ENCODE measurements at regions not wholly inside any gene's neighbourhood (a gene's known extent, or its start where the extent isn't known, plus 50 kb on each side); places are given as distances from the start of the nearest gene placed in this dataset.
A peak's percentile ranks its signal among the peaks of the same experiment; 100 is the strongest.
"Not testable (repeated sequence)": the region's sequence is repeated elsewhere in the genome, so short reads cannot be mapped to it uniquely, and the experiment has no call there.

DNA sequence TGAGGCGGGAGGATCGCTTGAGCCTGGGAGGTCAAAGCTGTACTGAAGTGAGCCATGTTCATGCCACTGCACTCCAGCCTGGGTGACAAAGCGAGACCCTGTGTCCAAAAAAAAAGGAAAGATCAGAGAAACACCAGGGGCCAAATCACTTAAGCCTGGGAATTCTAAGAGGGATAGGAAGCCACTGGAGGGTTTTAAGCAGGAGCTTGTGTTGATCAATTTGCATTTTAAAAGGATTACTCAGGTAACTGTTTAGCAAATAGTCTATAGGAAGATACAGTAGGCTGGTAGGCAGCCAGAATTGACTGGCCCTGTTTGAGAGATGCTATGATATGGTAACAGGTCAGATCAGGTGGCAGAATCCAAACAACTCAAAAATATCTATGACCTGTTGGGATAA, 162.7 kb downstream of the SPTSSA start:
- no peak for DNase-seq

DNA sequence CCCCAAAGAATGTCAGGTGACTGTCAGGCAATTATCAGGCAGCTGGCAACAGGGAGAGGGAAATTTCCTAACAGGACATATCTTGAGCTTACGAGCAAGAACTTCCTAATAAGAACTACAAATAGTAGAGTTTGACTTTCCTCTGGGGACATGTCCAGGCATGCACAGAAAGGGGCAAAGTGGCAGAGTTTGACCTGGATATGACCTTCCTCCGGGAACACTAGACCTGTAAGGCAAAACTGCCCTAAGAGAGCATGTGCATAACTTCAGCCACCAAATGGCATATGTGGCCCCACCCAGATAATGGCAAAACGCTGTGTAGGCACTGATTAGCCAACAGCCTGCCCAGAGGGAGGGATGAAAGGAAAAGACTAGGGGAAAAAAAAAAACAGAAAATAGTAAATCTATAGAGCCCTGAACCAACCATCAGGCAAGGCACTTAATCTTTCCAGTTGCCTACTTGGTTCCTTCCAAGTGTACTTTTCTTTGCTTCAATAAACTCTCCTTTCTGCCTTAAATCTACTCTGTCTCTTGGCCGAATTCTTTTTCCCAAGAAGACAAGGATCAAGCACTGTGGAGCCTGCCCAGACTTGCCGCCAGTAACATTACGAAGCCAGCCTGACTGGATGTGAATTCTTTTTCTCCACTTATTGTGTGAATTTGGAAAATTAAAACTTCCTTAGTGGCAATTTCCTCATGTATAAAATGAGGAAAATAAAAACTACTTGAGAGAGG, 164.1 kb downstream of the SPTSSA start:
- peak; percentile 38 for DNase-seq

DNA sequence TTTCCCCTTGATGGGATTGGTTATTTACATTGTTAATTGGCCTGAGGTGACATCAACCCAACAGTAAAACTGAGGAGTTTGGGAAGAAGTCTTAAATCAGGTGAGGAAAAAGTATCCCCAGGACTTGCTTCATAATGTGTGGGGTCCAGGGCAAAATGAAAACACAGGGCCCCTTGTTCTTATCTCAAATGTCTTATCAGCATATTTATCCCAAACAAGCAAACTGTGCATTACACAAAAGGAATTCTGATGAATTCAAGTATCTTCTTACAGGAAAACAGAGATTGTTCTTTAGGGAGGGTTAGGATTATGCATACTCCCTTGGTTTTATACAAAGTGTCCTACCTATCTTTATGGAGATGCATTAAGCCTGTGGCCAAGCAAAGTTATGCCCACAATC, 178.4 kb downstream of the SPTSSA start:
- no peak for DNase-seq

DNA sequence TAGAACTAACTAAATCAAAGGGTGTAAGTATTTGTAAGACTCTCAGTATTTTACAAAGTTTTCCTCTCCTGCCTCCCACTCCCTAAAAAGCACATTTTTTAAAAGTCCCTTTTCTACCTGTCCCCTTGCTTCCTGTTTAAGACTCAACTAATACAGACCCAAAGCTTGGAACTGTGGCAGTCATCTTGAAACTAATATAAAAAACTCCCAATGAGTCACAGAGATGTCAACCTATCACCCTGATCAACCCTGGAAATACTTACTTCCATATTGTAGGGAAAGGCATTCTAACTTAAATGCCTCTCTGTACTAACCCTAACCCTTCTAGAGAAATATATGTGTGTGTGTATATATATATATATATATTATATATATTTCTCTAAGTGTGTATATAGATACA, 184.8 kb downstream of the SPTSSA start:
- DNase-seq, result no peak

DNA sequence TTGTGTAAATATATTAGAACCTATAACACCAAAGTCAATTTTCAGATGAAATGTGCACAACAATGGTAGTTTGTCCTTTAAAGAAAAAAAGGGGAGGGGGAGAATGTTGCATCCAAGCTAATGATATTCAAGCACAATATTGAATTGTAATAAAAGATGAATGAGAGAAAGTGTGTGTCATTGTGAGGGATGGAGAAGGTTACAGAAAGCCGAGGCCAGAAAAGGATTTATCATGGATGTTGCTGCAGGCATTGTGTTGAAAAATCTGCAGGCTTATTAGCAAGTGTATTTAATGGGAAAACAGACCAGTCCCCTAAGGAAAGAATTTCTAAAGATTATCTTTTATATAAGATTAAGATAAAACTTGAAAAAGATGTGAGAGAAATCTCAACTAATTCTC, 186.5 kb downstream of the SPTSSA start:
- no peak for DNase-seq

DNA sequence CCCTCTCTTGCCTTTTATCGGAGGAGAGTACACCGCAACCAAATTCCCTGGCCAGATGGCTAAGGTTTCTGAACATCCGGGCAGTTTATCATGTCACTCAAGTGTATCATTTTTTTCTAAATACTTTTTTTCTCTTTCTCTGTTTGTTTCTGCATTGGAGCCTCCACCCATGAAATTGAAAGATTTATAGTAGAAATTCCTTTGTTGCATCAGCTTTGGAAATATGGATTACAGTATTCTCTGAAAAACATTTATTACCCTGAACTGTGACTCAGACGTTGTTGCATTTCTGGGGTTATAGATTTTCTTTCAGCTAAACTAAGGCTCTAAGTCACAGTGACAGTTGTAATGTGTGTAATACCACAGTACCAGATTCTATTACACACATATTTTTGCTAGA, 187.0 kb downstream of the SPTSSA start:
- DNase-seq, result no peak

DNA sequence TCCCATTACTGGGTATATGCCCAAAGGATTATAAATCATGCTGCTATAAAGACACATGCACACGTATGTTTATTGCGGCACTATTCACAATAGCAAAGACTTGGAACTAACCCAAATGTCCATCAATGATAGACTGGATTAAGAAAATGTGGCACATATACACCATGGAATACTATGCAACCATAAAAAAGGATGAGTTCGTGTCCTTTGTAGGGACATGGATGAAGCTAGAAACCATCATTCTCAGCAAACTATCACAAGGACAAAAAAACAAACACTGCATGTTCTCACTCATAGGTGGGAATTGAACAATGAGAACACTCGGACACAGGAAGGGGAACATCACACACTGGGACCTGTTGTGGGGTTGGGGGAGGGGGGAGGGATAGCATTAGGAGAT, 188.3 kb downstream of the SPTSSA start:
- not testable (repeated sequence) for DNase-seq

DNA sequence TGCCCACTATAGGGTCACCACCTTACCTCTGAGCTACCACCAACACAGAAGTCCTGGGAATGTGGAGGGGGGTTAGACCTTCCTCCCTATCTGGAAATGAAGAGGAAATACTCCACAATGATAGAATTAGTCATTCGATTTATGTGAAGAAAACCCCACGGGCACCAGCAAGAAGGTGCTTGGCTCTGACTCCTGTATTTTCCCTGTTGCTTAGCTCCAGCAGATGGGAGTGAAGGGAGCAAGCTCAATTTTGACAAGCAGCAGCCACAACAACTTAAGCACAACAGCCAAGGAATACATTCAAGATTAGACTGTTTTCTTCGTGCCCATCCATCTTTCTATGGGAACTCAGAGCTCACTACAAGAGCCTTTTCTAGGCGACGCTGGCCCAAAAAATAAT, 191.7 kb downstream of the SPTSSA start:
- DNase-seq, result no peak

DNA sequence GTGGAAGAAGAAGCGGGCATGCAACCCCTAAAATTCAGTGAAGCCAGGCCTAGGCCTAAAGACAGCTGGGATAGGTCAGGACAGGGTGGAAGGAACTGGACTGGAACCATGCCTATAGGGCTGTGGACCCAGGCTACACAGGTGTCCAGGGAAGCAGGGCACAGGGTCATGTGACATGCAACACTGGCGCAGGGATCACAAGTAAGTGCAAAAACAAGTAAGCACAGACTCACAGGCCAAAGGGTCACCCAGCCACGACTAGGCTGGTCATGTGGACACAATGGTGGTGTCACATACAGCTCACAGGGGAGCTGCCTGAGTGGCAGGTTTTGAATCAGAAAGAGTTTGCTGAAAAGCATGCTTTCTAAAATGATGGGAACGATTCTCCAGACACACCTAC, 195.7 kb downstream of the SPTSSA start:
- DNase-seq, result no peak

DNA sequence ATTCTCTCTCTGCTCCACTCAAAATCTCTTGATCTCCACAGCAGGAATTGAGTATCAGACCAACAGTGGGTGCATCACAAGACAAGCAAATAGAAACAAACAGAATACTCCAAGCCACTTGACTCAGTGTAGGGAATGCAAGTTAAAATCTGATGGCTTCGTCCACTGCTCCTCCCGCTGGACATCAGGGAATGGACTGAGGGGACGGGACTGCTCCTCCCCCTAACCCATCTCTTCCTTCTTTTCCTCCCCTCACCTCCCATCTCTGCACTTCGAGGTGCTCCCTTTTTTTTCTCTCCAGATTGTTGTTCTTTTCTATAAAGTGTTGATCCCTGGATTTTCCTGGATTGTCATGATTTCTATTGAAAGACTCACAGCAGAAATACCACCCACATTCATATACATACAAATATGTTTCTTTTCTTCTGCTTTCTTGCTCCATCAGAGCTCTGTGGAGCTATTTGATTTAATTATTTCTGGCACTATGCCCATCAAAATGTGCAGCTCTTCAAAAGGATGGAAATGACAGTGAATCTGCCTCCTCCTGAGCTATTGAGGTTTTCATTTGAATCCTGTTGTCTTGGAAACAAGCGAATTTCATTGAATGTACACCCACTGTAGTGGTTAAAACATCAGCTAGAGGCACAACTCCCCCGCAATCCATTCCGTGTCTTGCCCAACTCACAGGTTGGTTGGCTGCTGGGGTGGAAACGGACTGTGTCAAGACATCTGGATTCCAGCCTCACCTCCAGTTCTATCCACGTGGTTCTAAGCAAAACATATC, 199.7 kb downstream of the SPTSSA start:
- DNase-seq, result no peak

DNA sequence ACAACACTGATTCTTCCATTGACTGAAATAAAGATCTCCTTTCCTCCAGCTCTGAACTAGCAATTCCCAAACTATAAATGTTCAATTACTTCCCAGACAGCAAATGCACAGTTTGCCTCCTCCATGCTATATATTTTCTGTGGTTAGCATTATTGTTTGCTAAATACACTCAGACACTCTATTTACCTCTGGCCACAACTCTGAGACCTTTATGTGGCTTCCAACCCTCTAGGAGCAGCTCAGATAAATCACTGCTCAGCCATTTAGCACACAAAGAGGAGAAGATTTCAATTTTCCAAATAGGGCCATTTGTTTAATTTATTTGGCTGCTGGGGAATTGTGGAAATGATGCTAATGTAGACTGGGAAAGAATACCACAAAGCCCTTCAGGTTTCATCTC, 202.0 kb downstream of the SPTSSA start:
- DNase-seq, result no peak

DNA sequence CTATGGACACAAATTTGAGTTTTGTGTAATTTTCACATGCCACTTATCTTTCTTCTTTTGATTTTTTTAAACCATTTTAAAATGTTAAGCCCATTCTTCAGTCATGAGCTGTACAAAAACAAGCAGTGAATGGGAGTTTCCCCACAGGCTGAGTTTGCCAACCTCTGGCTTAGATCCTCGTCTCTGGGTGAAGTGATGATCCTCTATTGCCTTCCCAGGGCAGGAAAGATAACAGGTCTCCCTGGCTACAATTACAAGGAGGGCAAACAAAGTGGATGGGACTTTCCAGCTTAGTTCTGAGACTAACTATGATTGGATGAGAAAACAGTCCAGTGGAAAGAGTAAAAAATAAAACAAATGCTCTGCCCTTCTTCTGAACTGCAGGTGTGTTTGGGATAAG, 203.7 kb downstream of the SPTSSA start:
- DNase-seq, result no peak

DNA sequence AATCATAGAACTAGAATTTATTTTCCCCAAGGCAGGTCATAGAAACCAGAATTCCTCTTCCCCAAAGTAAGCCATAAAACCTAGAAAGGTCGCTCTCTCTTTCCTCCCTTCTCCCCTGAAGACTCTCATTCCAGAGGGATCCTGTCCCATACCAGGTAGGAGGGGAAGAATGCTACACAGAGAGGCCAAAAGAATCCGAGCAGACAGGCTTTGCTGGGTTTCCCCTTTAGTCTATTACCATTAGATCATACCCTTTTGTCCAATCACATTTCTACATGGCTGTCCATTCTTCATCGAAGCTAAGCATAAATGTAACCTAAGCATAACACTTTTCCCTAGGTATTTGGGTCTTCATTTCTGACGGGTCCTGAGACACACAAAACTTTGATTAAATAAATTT, 204.5 kb downstream of the SPTSSA start:
- no peak for DNase-seq

DNA sequence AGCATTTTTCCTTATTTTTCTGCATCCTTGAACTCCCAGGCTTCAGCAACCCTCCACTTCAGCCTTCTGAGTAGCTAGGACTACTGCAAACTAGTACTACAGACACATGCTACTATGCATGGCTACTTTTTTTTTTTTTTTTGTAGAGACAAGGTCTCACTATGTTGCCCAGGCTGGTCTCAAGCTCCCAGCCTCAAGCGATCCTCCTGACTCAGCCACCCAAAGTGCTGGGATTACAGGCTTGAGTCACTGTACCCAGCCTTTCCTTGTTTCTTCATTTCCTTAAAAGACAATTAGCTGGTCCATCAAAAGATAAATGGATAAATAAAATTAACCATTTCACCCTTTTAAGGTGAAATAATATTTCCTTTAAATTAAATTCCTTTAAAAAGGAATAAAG, 205.8 kb downstream of the SPTSSA start:
- no peak for DNase-seq

DNA sequence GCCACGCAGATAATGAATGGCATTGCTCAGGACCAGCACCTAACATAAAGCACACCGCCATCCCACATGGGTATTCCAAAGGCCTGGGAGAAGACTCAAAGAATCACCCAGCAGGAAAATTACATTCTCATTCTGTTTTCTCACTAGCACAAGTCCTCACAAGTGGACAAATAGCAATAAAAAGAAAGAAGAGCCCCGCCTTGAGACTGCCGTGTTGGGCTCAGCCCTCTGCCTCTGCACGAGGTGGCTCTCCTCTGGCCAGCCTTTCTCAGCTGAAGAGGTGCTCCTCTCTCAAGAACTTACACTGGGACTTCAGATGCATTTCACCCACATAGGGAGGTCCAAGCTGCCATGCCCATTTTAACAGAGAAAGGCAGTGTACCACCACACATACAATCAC, 207.5 kb downstream of the SPTSSA start:
- DNase-seq, result no peak

DNA sequence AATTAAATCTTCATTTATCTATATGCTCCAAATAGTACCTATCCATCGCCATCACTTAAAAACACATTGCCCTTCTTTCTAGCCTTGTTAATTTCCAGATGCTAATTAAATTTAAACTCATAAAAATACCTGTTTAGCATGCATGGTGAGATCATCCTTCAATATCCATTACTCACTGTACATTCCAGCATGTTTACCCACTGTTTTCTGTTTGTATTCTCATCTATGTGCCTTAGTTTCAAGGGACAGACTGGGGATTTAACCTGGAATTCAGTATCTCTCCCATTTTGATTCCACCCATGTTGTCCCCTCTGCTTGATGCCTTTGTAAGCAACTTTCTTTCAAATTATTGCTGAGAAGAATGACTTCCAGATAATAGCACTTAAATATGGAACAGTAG, 208.0 kb downstream of the SPTSSA start:
- no peak for DNase-seq

DNA sequence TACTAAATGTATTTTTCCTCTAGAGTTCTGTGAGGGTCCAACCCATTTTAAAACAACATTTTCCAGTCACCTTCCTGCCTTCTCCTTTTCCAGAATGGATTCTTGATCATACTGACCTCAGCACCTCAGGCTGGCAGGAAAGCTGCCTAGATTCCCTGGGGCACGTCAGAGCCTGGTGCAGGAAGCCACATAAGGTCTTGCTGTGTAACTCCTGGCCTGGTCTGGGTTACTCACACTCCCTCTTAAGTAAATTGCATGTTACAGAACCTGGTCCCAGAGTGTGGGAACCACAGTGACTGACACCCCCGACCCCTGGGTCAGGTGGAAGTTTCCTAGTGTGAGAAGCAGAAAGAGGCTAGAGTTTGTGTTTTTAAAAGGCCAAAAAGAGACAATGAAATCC, 209.8 kb downstream of the SPTSSA start:
- no peak for DNase-seq

DNA sequence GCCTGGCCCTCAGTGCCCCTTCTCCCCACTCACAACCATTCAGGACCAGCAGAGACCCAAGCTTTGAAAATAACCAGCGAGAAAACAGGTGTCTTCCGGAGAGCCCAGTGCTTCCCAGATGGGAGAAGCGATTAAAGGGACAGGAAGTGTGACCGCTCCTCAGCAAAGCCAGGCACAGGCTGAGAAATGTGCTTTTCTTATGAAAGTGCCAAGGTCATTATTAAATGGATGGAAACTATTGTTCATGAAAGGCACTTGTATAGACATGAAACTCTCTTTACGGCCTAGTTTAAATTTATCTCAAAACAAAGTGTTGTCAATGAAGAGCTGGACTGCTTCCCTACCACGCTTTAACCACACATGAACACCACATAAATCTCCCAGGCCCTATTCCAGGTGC, 210.4 kb downstream of the SPTSSA start:
- DNase-seq, result no peak

DNA sequence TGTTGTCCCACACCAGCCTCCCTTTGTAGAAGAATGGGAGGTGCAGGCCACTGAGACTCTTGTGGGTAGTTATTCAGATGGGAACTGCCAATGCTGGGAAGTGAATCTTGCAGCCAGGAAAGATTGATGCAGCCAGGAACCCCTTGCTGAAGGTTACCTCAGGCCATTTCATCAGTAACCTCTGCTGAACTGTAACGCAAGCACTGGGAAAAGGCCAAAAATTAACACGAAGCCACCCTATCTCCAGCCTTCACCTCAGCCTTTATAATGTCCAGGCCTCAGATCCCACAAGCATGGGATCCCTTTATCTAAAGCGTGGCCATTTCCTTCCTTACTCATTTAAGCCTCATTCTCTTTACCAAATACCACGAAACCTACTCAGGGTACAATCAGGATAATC, 211.1 kb downstream of the SPTSSA start:
- no peak for DNase-seq

DNA sequence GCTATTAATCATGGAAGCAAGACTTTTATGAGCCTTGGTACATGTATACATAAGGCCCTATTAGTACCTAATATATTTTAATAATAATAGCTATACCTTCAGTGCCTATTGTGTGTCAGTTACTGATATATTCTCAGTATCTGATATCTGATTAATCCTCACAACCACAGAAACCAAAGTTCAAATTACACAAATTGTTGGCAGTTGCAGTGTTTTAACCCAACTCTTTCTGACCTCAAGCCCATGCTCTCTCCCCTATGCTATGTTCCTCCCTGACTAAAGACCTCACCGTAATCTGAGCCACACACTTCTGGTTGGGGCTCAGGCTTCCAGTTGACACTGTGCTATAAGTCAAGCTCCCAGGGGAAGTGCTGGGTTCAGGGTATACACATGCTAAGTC, 214.4 kb downstream of the SPTSSA start:
- DNase-seq, result no peak

DNA sequence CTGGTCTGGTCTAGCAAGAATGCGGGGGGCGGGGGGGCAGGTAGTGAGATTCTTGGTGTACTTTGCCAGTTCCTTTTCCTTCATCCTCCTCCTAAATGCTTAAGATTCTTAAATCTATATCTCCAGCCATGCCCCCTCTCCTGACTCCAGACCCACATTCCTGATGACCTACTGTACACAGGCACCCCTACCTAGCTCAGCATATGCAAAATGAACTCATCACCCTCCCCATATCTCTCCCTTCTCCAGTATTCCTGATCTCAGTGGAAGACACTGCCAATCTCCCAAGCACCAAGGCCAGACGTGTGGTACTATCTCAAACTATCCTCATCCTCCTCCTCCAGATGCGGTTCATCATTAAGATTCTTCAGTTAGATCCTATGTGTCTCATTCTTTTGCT, 215.8 kb downstream of the SPTSSA start:
- no peak for DNase-seq

DNA sequence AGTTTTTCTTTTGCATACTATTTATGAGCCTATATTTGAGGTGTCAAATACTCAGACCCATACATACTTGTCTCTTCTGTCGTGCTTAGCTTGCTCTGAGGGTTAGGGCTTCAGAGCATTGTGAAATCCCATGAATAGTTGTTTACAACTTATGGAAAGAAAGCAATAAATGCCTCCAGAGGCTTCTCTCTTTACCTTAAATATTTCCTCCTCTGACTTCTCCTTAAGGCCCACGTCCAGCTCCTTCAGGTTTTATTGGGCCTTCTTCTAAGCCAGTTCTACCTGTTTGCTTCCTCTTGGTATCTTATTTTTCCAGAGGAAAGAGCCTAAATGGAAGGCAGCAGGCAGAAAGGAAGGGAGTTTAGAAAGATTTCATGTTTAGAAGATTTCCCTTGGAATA, 218.6 kb downstream of the SPTSSA start:
- DNase-seq, result no peak

DNA sequence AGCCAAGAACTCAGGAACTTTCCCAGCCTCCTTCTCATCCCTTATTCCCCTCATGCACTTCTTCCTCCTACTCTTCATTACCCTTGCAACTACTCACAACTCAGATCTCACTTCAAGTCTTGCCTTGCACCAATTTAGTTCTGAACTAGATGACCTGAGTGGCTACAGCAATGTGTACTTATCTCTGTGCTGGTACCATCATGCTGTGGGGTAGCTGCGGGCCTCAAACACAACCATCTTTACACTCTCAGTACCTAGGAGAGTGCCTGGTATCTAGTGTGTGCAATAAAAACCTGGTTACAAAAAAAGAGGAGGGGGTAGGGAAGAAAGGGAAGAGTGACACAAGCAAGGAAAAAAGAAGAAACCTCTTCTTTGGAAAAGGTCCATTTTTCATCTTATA, 219.0 kb downstream of the SPTSSA start:
- DNase-seq, result no peak

DNA sequence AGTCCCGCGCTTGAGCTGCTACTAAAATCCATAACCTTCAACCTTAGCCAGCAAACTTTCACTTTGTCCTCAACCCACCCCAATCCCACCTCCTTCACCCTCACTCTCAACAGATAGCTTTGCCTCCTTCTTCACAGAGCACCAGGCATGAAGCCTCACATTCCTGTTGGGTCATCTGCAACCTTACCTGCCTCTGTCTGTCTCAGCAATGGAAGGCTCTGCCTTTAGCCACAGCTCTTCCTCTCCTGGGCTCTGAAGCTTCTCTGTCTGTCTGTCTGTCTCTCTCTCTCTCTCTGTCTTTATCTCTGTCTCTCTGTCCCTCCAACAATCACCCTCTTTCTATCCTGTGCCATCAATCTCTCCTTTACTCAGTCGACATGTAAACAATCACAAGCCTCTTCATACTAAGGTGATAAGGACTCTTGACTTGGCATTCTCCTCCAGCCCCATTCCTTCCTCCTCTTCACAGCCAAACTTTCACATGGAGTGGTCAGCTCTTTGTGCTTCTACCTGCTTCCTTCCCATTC, 220.8 kb downstream of the SPTSSA start:
- DNase-seq, result no peak

DNA sequence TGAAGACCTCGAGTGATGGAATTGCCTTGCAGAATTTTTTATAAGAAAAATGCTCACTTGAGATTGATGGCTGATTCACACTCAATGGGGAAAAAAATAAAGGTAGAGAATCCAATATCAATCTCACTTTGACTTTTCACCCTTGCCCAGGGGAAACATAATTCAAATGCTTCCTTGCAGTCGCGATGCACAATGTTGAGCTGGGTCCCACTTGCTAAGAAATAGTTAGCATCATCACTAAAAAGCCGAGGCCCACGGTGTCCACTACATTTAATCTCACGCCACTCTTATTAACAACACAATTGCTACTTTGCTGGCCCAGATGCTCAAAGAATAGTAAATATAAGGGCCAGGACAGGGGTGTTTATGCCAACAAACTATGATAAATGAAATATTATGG, 223.4 kb downstream of the SPTSSA start:
- no peak for DNase-seq

All from NCI-H2171 (cell line).